ENCODE measurements at regions not wholly inside any gene's neighbourhood (a gene's known extent, or its start where the extent isn't known, plus 50 kb on each side); places are given as distances from the start of the nearest gene placed in this dataset.
"Not testable (repeated sequence)": the region's sequence is repeated elsewhere in the genome, so short reads cannot be mapped to it uniquely, and the experiment has no call there.

- TF ChIP-seq CTCF, POLR2AphosphoS5, POLR2A (IDR thresholded peaks at IDR 0.05): not testable (repeated sequence)
These were observed 488.7 kb upstream of the ZP4 start for GRCh38 chr1:238379446-238379845.

Measured in upper lobe of left lung (tissue), 4 donors.